Stimulated activated CD4-positive, alpha-beta T cell treated with anti-CD3 and anti-CD28 coated beads, Interleukin-4, amount 100 ng/mL, for 24 hours (primary cell): ENCODE measurements at regions not wholly inside any gene's neighbourhood (a gene's known extent, or its start where the extent isn't known, plus 50 kb on each side); places are given as distances from the start of the nearest gene placed in this dataset.

ENCODE experiments used
- DNase-seq: peaks from one replicate; pipeline ENCODE4 v3.0.0-alpha.2; 2020

DNA sequence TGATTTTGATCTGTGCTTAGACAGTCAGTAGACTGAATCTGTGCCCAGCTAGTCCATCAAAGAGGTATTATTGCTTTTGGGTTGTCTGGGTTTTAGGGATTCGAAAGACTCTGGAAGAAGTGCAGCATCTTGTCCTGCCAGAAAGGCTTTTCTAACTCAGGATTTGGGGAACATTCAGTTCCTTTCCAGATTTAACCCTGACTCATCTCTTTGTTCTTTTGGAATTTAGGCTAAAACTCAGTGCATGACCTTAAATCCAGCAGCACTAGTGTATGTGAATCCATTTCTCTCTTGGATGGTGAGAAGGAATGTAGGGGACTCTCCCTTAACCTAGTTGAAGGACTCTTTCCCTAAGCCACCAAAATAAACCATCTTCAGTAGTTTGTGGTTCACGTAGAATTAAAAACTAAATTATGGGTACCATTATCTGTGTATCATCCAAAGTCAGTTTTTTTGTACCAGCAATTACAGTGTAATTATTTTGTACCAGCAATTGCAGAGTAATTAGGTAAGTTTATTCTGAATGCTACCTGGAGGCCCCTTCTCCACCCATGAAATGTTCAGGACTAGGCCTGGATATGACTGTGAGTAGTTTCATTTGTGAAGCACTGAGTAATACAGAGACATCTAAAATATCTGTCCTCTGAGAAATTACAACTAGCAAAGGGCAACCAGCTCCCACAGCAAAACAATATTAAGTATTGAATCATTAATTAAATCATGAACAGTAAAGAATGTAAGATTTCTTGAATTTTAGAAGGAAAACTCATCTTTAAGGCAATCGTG is 384.0 kb downstream of the TMA16 start:
- DNase-seq = no peak

- DNase-seq = no peak
Observed at GRCh38 chr4:163892417-163892816, 397.9 kb downstream of the TMA16 start.

- peak; percentile 11 for DNase-seq
Observed at GRCh38 chr4:163895378-163896005, 401.0 kb downstream of the TMA16 start.

GRCh38 chr4:163901319-163901718 is 406.8 kb downstream of the TMA16 start:
- DNase-seq = no peak

DNA sequence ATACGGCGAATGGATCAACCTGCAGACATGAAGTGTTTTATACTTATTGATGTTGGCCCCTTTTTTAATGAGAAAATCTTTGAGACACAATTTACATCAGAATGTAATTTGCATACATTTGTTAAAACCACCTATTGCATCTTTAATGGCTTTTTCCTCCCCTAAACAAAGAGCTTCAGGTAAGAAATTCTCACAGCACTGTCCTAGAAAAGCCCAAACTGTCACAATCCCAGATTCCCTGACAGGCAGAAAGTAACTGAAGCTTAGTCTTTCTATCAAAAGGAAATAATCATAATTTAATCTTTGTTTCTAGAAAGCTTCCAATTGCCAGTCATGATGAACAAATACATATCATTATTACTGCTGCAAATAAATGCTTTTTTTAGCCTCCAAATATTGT is 407.9 kb downstream of the TMA16 start:
- DNase-seq = no peak

DNA sequence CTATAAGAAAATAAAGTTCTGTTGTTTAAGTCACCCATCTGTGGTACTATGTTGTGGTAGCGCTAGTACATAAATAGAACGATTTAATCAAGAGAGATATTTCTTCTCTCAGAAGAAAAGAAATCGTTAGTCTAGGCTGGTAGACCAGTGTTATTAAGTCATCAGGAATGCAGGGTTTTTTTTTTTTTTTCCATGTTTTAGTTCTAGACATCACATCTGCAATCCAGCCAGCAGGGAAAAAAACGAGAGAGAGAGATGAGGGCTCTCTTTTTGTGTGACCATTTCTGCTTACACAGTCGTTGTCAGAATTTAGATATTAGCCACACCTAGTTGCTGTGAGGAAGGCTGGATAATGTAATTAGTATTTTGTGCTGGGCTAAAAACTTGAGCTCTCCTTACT is 417.4 kb downstream of the TMA16 start:
- DNase-seq = no peak

DNA sequence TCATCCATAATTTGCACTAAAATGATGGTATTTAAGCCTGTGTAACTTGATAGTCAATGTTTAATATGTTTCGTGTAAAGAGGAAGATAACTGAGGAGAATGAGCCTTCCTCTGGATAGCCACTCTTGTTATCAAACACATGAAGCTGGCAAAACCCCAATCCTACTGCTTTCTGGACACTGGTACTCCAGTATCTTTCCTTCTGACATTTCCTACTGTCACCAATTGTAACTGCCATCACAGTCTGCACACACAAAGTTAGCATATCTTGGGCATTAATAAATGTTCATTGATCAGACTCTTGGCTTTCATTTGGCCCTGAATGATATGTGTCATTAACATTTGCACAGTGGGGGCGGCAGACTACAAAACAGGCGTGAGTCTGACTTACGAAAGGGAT is 419.1 kb downstream of the TMA16 start:
- no peak for DNase-seq

GRCh38 chr4:163915896-163916295 is 421.4 kb downstream of the TMA16 start:
- DNase-seq = no peak

GRCh38 chr4:163920426-163920825 is 425.9 kb downstream of the TMA16 start:
- DNase-seq = no peak

- no peak for DNase-seq
Observed at GRCh38 chr4:163922302-163922701, 427.8 kb downstream of the TMA16 start.

GRCh38 chr4:163923092-163923491 is 428.6 kb downstream of the TMA16 start:
- DNase-seq = no peak

DNA sequence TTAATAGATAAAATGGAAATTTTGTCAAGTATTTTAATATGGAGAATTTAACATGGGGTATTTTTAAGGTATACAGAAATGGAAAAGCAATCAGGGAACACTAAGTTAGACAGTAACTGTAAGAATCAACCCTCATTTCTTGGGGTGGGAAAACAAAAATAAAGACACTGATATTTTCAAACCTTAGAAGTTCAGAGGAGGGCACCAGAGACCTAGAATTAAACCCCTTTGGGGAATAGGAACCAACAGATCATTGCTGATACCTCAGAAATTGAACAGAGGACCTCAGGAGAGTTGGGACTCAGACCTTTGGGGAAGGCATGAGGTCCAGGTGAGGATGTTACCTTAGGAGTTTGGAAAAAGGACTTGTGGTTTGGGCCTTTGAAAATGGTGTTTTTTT is 435.6 kb downstream of the TMA16 start:
- no peak for DNase-seq

- no peak for DNase-seq
Observed at GRCh38 chr4:163932504-163932903, 438.0 kb downstream of the TMA16 start.

- no peak for DNase-seq
Observed at GRCh38 chr4:163939597-163939996, 445.1 kb downstream of the TMA16 start.

DNA sequence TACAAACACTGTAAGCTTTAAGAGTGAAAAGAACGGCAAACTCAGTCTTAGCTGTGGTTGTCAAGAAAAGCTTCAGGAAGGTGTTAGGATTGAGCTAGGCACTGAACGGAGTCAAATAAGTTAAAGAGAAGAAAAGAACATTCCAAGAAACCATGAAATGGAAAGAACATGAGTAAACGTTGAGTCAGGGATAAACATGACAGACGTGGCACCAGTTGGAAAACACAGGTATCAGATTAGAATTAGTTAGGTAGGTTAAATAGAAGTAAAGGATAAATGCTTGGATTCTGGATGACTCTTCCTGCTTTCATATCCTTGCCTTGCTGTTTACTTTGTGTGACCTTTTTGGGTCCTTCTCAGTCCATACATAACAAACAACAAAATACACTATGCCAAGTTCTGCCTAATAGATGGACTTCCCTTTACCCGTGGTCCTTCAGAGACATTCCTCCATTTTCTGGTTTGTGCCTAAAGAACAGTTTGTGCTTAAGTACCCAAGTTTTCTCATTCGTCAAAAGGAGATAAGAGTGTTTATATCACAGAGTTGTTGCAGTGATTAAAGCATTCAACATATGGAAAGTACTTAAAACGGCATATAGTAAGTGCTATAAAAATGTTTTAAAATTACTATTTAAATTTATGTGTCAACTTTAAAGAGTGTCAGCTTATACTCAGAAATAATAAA is 446.9 kb downstream of the TMA16 start:
- DNase-seq = no peak

DNA sequence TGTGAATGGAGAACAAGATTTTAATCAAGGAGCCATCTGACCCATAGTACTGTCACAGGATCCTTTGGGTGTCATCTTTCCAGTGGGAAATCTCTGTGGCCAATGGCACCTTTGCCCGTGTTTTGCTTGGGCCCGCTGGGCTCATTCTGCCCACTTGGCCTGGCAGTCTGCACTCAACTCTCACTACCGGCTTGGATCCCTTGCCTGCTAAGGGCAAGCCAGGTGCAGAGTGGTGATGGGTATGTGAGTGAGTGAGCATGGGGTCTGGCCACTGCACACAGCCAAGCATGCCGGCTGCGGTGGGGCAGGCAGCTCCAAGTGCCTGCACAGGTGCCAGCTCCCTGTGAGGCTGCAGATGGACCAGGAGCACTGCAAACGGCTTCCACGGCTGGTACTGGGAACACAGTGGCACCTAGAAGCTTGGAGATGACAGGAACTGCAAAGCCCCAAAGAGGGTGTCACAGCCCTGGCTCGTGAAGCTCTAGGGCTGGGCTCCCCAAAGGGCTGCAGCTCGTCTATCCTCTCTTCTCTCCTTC is 454.5 kb downstream of the TMA16 start:
- DNase-seq = no peak

GRCh38 chr4:163949976-163950601 is 455.6 kb downstream of the TMA16 start:
- DNase-seq = no peak

DNA sequence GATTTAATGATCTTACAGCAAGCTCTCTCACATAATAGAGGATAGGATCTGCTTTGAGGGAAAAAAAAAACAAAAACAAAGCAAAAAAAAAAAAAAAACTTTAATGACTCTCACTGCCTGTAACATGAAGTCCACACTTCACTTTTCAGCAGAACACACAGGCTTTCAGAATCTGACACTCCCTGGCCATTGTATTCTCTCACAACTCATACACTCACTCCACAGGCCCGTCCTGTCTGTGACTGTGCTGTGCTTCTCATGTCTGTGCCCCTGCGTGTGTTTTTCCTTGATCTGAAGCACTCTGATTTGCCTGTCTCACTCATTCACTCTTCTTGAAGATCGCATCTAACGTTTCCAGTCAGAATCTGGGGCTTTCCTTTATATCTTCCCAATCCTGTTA is 460.8 kb downstream of the TMA16 start:
- DNase-seq = no peak

DNA sequence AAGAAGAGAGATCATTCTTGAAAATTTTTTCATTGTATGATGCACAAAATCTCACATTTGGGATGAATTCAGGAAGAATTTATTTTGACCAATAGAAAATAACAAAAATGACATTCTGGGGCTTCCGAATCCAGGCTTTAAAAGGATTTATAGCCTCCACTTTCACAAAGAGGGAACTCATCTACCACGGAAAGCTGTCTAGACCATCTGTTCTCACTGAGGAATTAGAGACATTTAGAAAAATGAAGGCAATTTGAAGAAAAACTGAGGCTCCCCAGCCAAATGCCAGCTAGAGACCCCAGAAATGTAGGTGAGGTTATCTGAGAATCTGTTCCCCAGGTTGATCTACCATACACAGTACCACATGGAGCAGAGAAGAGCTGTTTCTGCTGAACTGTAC is 464.3 kb downstream of the TMA16 start:
- no peak for DNase-seq

DNA sequence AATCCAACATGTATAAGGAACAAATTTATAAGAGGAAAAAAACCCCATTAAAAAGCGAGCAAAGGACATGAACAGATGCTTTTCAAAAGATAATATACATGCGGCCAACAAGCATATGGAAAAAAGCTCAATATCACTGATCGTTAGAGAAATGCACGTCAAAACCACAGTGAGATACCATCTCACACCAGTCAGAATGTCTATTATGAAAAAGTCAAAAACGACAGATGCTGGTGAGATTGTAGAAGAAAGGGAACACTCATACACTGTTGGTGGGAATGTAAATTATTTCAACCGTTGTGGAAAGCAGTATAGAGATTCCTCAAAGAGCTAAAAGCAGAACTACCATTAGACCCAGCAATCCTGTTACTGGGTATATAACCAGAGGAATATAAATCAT is 465.4 kb downstream of the TMA16 start:
- DNase-seq = no peak

- no peak for DNase-seq
Observed at GRCh38 chr4:163966612-163967011, 472.1 kb downstream of the TMA16 start.

GRCh38 chr4:163967263-163967662 is 472.8 kb downstream of the TMA16 start:
- DNase-seq = no peak

DNA sequence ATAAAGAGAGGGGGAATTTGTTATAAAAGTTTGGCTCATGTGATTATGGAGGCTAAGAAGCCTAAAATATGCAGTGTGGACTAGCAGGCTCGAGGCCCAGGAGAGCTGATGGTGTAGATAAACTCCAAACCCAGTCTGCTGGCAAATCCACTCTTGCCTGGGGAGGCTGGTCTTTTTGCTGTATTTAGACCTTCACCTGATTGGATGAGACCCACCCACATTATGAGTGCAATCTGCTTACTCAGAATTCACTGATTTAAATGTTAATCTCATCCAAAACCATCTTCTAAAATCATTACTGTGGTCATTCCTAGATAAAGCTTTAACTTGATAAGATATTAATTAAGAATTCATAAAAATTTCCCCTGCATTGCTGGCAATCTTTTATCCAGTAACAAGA is 473.2 kb downstream of the TMA16 start:
- no peak for DNase-seq
